Neural cell (in vitro differentiated cells): ENCODE measurements at regions not wholly inside any gene's neighbourhood (a gene's known extent, or its start where the extent isn't known, plus 50 kb on each side); places are given as distances from the start of the nearest gene placed in this dataset.

ENCODE experiments used
- H2AFZ ChIP-seq: fragments of 200-600, 300-800 bp; sonication (generic), shearing (Covaris generic); 2 replicates; pipeline ENCODE4 v1.6.0; 2014; ENCODE audit warnings: low read depth, mild to moderate bottlenecking, antibody characterized with exemption, low read length, moderate library complexity
- H3F3A ChIP-seq: fragments of 200-600 bp; shearing (Covaris generic); 2 replicates; pipeline ENCODE4 v1.6.1; 2016; ENCODE audit warnings: mild to moderate bottlenecking, moderate library complexity, mixed read lengths, antibody characterized with exemption, low read length; ENCODE audit not compliant: insufficient read depth, poor library complexity, severe bottlenecking
- H3K27ac ChIP-seq: fragments of 200-600, 300-800 bp; sonication (generic), shearing (Covaris generic); 2 replicates; pipeline ENCODE4 v1.5.1; 2014; ENCODE audit warnings: mild to moderate bottlenecking, low read length, moderate library complexity
- H3K27me3 ChIP-seq: fragments of 300-800, 200-600 bp; sonication (generic), shearing (Covaris generic); 2 replicates; pipeline ENCODE4 v1.6.0; 2014; ENCODE audit warnings: mild to moderate bottlenecking, low read depth, low read length, moderate library complexity; ENCODE audit not compliant: insufficient read depth
- H3K36me3 ChIP-seq: fragments of 300-800, 200-600 bp; sonication (generic), shearing (Covaris generic); 2 replicates; pipeline ENCODE4 v1.5.1; 2014; ENCODE audit warnings: mild to moderate bottlenecking, antibody characterized with exemption, low read length, moderate library complexity; ENCODE audit not compliant: insufficient read depth
- H3K4me2 ChIP-seq: fragments of 300-800, 200-600 bp; sonication (generic), shearing (Covaris generic); 2 replicates; pipeline ENCODE4 v1.6.0; 2014; ENCODE audit warnings: mild to moderate bottlenecking, low read length
- H3K4me3 ChIP-seq: fragments of 300-800, 200-600 bp; sonication (generic), shearing (Covaris generic); 2 replicates; pipeline ENCODE4 v1.5.1; 2014; ENCODE audit warnings: mild to moderate bottlenecking, low read length, moderate library complexity
- H3K79me2 ChIP-seq: fragments of 200-600 bp; shearing (Covaris generic); replicated peaks from 2 replicates; pipeline ENCODE4 v1.6.0; 2014; ENCODE audit warnings: mild to moderate bottlenecking, low read length, moderate library complexity; ENCODE audit not compliant: insufficient read depth
- H3K9ac ChIP-seq: fragments of 300-800, 200-600 bp; sonication (generic), shearing (Covaris generic); 2 replicates; pipeline ENCODE4 v1.6.1; 2016; ENCODE audit warnings: mild to moderate bottlenecking, low read length, mixed read lengths
- H3K9me2 ChIP-seq: fragments of 200-600 bp; shearing (Covaris generic); 2 replicates; pipeline ENCODE4 v1.6.1; 2016; ENCODE audit warnings: mild to moderate bottlenecking, low read length, mixed read lengths; ENCODE audit not compliant: insufficient read depth
- H3K9me3 ChIP-seq: fragments of 200-600, 300-800 bp; sonication (generic), shearing (Covaris generic); 2 replicates; pipeline ENCODE4 v1.6.1; 2016; ENCODE audit warnings: mild to moderate bottlenecking, mixed run types, low read length, moderate library complexity, mixed read lengths
- H4K20me1 ChIP-seq: fragments of 200-600 bp; shearing (Covaris generic); 2 replicates; pipeline ENCODE4 v1.6.1; 2016; ENCODE audit warnings: mild to moderate bottlenecking, mixed run types; ENCODE audit not compliant: insufficient read depth
- CTCF ChIP-seq: fragments of 450-650 bp; IDR thresholded peaks from 2 replicates; pipeline ENCODE4 v1.5.1; 2014; ENCODE audit warnings: antibody characterized with exemption, mild to moderate bottlenecking, moderate library complexity; ENCODE audit not compliant: poor library complexity, severe bottlenecking
- EP300 ChIP-seq: fragments of 450-650 bp; conservative IDR thresholded peaks from 2 replicates; pipeline ENCODE4 v1.6.1; 2014; ENCODE audit warnings: antibody characterized with exemption, mild to moderate bottlenecking, moderate library complexity; ENCODE audit not compliant: poor library complexity, severe bottlenecking
- EZH2 ChIP-seq: fragments of 200-600, 300-800 bp; shearing (Covaris generic), sonication (generic); IDR thresholded peaks from 2 replicates; pipeline ENCODE4 v1.6.1; 2014; ENCODE audit warnings: antibody characterized with exemption, low read length, borderline replicate concordance, mild to moderate bottlenecking; ENCODE audit not compliant: insufficient read depth, poor library complexity, severe bottlenecking
- MXI1 ChIP-seq: fragments of 450-650 bp; conservative IDR thresholded peaks from 2 replicates; pipeline ENCODE4 v1.6.1; 2014; ENCODE audit warnings: antibody characterized with exemption, mild to moderate bottlenecking; ENCODE audit not compliant: poor library complexity, severe bottlenecking
- POLR2AphosphoS5 ChIP-seq: IDR thresholded peaks from 2 replicates; pipeline ENCODE4 v1.6.1; 2012
- RAD21 ChIP-seq: fragments of 450-650 bp; conservative IDR thresholded peaks from 2 replicates; pipeline ENCODE4 v1.6.1; 2014; ENCODE audit warnings: antibody characterized with exemption, mild to moderate bottlenecking, moderate library complexity
- REST ChIP-seq: IDR thresholded peaks from 2 replicates; pipeline ENCODE4 v1.6.1; 2012; ENCODE audit warnings: borderline replicate concordance
- SMC3 ChIP-seq: fragments of 450-650 bp; conservative IDR thresholded peaks from 2 replicates; pipeline ENCODE4 v1.6.1; 2014; ENCODE audit warnings: antibody characterized with exemption, mild to moderate bottlenecking, moderate library complexity; ENCODE audit not compliant: poor library complexity
- TAF1 ChIP-seq: IDR thresholded peaks from 2 replicates; pipeline ENCODE4 v1.6.1; 2012; ENCODE audit warnings: low read depth

- H3K9me2 ChIP-seq = no peaks in the 10 kb centered on the region
- no peaks in the 10 kb centered on the region for H3K79me2 ChIP-seq
- peaks cover 4% of the 10 kb centered on the region for H3F3A ChIP-seq
- H3K27ac ChIP-seq = no peak overlapping the region
- no peak overlapping the region for H2AFZ ChIP-seq
- TF ChIP-seq TAF1 = no peak
- H3K4me3 ChIP-seq = no peak overlapping the region
- H3K27me3 ChIP-seq = no peaks in the 10 kb centered on the region
- H3K9me3 ChIP-seq = no peaks in the 10 kb centered on the region
- no peaks in the 10 kb centered on the region for H3K36me3 ChIP-seq
- H4K20me1 ChIP-seq = no peaks in the 10 kb centered on the region
- H3K9ac ChIP-seq = no peak overlapping the region
- H3K4me2 ChIP-seq = no peak overlapping the region
Observed at GRCh38 chr1:18554597-18554996, 73.9 kb downstream of the KLHDC7A start.

- Histone ChIP-seq H3K27me3 (no peaks in the 10 kb centered on the region), H2AFZ (no peak overlapping the region), H3K36me3 (no peaks in the 10 kb centered on the region)
Observed at GRCh38 chr1:18555036-18555435, 74.3 kb downstream of the KLHDC7A start.

More at GRCh38 chr1:18555036-18555435, 74.3 kb downstream of the KLHDC7A start:
- Histone ChIP-seq H4K20me1 (no peaks in the 10 kb centered on the region), H3K79me2 (no peaks in the 10 kb centered on the region), H3K9me2 (no peaks in the 10 kb centered on the region), H3K9me3 (no peaks in the 10 kb centered on the region), H3K4me3 (no peak overlapping the region), H3K4me2 (no peak overlapping the region), H3K27ac (no peak overlapping the region), H3K9ac (no peak overlapping the region), H3F3A (peaks cover 4% of the 10 kb centered on the region)
- TF ChIP-seq REST = no peak
- no peak for TF ChIP-seq RAD21
- no peak for TF ChIP-seq SMC3
- no peak for TF ChIP-seq EZH2
- no peak for TF ChIP-seq CTCF
- no peak for TF ChIP-seq MXI1
- TF ChIP-seq TAF1 = no peak
- TF ChIP-seq EP300 = no peak
- no peak for TF ChIP-seq POLR2AphosphoS5
